Body of pancreas (tissue), 4 donors: ENCODE measurements at regions not wholly inside any gene's neighbourhood (a gene's known extent, or its start where the extent isn't known, plus 50 kb on each side); places are given as distances from the start of the nearest gene placed in this dataset.

Experiments used
- CTCF ChIP-seq, 7 experiments: fragments of 450-650 bp in 4 of 7; fragments of 200-600 bp in 3 of 7; sonication (generic) in 3 of 7; IDR thresholded peaks; one replicate each; pipeline ENCODE4 v1.5.1; 2016 to 2019; ENCODE audit warnings: antibody characterized with exemption in 7 of 7
- POLR2A ChIP-seq, 3 donors: fragments of 450-650 bp; IDR thresholded peaks; one replicate each; pipeline ENCODE4 v1.6.1; 2016; ENCODE audit warnings: antibody characterized with exemption in 3 of 3, mild to moderate bottlenecking in 2 of 3

- no peak for TF ChIP-seq POLR2A (IDR thresholded peaks at IDR 0.05)
- no peak for TF ChIP-seq CTCF (IDR thresholded peaks at IDR 0.05)
Observed at GRCh38 chr16:35543486-35543885, 2084.1 kb downstream of the TP53TG3F start.
